ENCODE measurements at regions not wholly inside any gene's neighbourhood (a gene's known extent, or its start where the extent isn't known, plus 50 kb on each side); places are given as distances from the start of the nearest gene placed in this dataset.

DNA sequence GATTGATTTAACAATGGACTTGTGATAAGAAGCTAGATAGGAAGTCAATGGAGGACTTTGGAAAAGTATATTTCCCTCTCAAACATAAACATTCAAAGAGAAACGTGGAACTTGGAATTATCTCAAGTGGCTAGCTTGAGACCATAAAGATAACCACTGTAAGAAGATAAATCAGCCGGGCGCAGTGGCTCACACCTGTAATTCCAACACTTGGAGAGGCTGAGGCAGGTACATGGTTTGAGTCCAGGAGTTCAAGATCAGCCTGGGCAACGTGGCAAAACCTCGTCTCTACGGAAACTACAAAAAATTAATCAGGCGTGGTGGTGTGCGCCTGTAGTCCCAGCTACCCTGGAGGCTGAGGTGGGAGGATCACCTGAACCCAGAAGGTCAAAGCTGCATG lies 405.9 kb upstream of the ACVR2A start:
- CTCF ChIA-PET = no interaction called here
- no peak overlapping the region for H3K27ac ChIP-seq (ENCODE audit: low read length in 2 of 2)
- no peak for DNase-seq

GRCh38 chr2:147433822-147434221 lies 411.0 kb upstream of the ACVR2A start:
- no peak overlapping the region for H2AFZ ChIP-seq (ENCODE audit: insufficient read depth, low read depth, low read length, poor library complexity, severe bottlenecking)
- no peaks in the 10 kb centered on the region for H3K27me3 ChIP-seq (replicated peaks in 1 of 4; ENCODE audit: control extremely low read depth in 1 of 4, control insufficient read depth in 3 of 4, insufficient read depth in 4 of 4, low read length in 3 of 4)
- no peaks in the 10 kb centered on the region for H3K79me2 ChIP-seq (ENCODE audit: control insufficient read depth, insufficient read depth, low read length)
- no peaks in the 10 kb centered on the region for H3K4me1 Mint-ChIP-seq
- no peaks in the 10 kb centered on the region for H4K20me1 ChIP-seq (ENCODE audit: control insufficient read depth, insufficient read depth, low read length, poor library complexity, severe bottlenecking)
- intact Hi-C loops (cut with micrococcal nuclease) = no loop called here
- no peak for DNase-seq
- H3K4me3 ChIP-seq (ENCODE audit: control extremely low read depth in 1 of 5, extremely low read depth in 1 of 5, insufficient read depth in 1 of 5, low read depth in 2 of 5, low read length in 4 of 5) = no peak overlapping the region
- H3K4me2 ChIP-seq (replicated peaks; ENCODE audit: low read depth, low read length, poor library complexity, severe bottlenecking) = no peak overlapping the region
- H3K27ac ChIP-seq (ENCODE audit: low read length in 2 of 2) = no peak overlapping the region
- H3K9me3 Mint-ChIP-seq (ENCODE audit: insufficient read depth) = no peaks in the 10 kb centered on the region
- no peaks in the 10 kb centered on the region for H3K4me1 ChIP-seq (ENCODE audit: control insufficient read depth in 2 of 2, insufficient read depth in 2 of 2, low read length in 2 of 2)
- H3K27ac Mint-ChIP-seq = no peak overlapping the region
- no peak overlapping the region for H3K9ac ChIP-seq (ENCODE audit: low read length)
- H3K9me3 ChIP-seq (ENCODE audit: control extremely low read depth in 1 of 3, control insufficient read depth in 2 of 3, insufficient read depth in 1 of 3, low read length in 2 of 3) = no peaks in the 10 kb centered on the region
- ChIA-PET POLR2A (no interaction called here), CTCF (no interaction called here)
- TF ChIP-seq CTCF (IDR thresholded peaks at IDR 0.05) = no peak
- no peak for TF ChIP-seq EZH2 (IDR thresholded peaks at IDR 0.05; ENCODE audit: borderline replicate concordance, insufficient read depth, low read depth, low read length, poor library complexity, severe bottlenecking)
- H3K4me3 Mint-ChIP-seq = no peak overlapping the region
- WGBS (ENCODE audit: insufficient coverage) = 89% methylated on average over 1 of the region's 2 CpGs
- no peaks in the 10 kb centered on the region for H3K36me3 ChIP-seq (replicated peaks in 1 of 2; ENCODE audit: control extremely low read depth in 1 of 2, control insufficient read depth in 1 of 2, extremely low read depth in 1 of 2, insufficient read depth in 2 of 2, low read length in 1 of 2)
- no peaks in the 10 kb centered on the region for H3K27me3 Mint-ChIP-seq
- ATAC-seq (ENCODE audit: low read depth) = no peak

More for the DNA sequence above, 405.9 kb upstream of the ACVR2A start:
- Histone ChIP-seq H3K79me2 (ENCODE audit: control insufficient read depth, insufficient read depth, low read length) (no peaks in the 10 kb centered on the region), H3K36me3 (replicated peaks in 1 of 2; ENCODE audit: control extremely low read depth in 1 of 2, control insufficient read depth in 1 of 2, extremely low read depth in 1 of 2, insufficient read depth in 2 of 2, low read length in 1 of 2) (no peaks in the 10 kb centered on the region), H2AFZ (ENCODE audit: insufficient read depth, low read depth, low read length, poor library complexity, severe bottlenecking) (no peak overlapping the region), H3K9ac (ENCODE audit: low read length) (no peak overlapping the region), H3K27me3 (replicated peaks in 1 of 4; ENCODE audit: control extremely low read depth in 1 of 4, control insufficient read depth in 3 of 4, insufficient read depth in 4 of 4, low read length in 3 of 4) (no peaks in the 10 kb centered on the region), H3K4me2 (replicated peaks; ENCODE audit: low read depth, low read length, poor library complexity, severe bottlenecking) (no peak overlapping the region), H3K4me1 (ENCODE audit: control insufficient read depth in 2 of 2, insufficient read depth in 2 of 2, low read length in 2 of 2) (no peaks in the 10 kb centered on the region), H3K4me3 (ENCODE audit: control extremely low read depth in 1 of 5, extremely low read depth in 1 of 5, insufficient read depth in 1 of 5, low read depth in 2 of 5, low read length in 4 of 5) (no peak overlapping the region), H4K20me1 (ENCODE audit: control insufficient read depth, insufficient read depth, low read length, poor library complexity, severe bottlenecking) (no peaks in the 10 kb centered on the region), H3K9me3 (ENCODE audit: control extremely low read depth in 1 of 3, control insufficient read depth in 2 of 3, insufficient read depth in 1 of 3, low read length in 2 of 3) (no peaks in the 10 kb centered on the region)
- Mint-ChIP-seq H3K4me1 (no peaks in the 10 kb centered on the region), H3K4me3 (no peak overlapping the region), H3K27me3 (no peaks in the 10 kb centered on the region), H3K9me3 (ENCODE audit: insufficient read depth) (no peaks in the 10 kb centered on the region), H3K27ac (no peak overlapping the region)
- intact Hi-C loops (cut with micrococcal nuclease) = no loop called here
- no peak for ATAC-seq (ENCODE audit: low read depth)
- TF ChIP-seq EZH2 (IDR thresholded peaks at IDR 0.05; ENCODE audit: borderline replicate concordance, insufficient read depth, low read depth, low read length, poor library complexity, severe bottlenecking) = no peak
- TF ChIP-seq CTCF (IDR thresholded peaks at IDR 0.05) = no peak
- POLR2A ChIA-PET = no interaction called here
- 92% methylated on average over 7 of the region's 8 CpGs for WGBS (ENCODE audit: insufficient coverage)
